PC-3 (cell line): ENCODE measurements at regions not wholly inside any gene's neighbourhood (a gene's known extent, or its start where the extent isn't known, plus 50 kb on each side); places are given as distances from the start of the nearest gene placed in this dataset.

Experiments used
- ATAC-seq: fragments of 200-7000 bp; cut with Tn5 transposase; 2 replicates; pipeline ENCODE4 v1.9.1; 2020; ENCODE audit warnings: mild to moderate bottlenecking, moderate library complexity
- BruUV-seq: library from RNA; stranded (reverse); fragments of 400-500 nt; replicated peaks from 2 replicates; lab custom pipeline; 2021; lab: Mats Ljungman, UMichigan
- CTCF ChIA-PET: fragments of 300-600 bp; sonication (Branson Sonifier 250); formaldehyde crosslinking; loops from one replicate; lab custom pipeline; 2022; ENCODE audit warnings: antibody characterized with exemption; lab: Charles Lee
- POLR2A ChIA-PET: fragments of 300-600 bp; sonication (Branson Sonifier 250); formaldehyde crosslinking; loops from one replicate; lab custom pipeline; 2022; ENCODE audit warnings: antibody characterized with exemption; ENCODE audit not compliant: unreplicated experiment; lab: Charles Lee
- DNase-seq: peaks from one replicate; pipeline ENCODE4 v3.0.0-alpha.2; 2015
- H2AFZ ChIP-seq: fragments of 300-600 bp; sonication (generic); 2 replicates; pipeline ENCODE4 v1.6.0; 2016; ENCODE audit warnings: antibody characterized with exemption, low read length
- H3F3A ChIP-seq: fragments of 300-600 bp; sonication (generic); one replicate; pipeline ENCODE4 v1.6.0; 2017; ENCODE audit warnings: antibody characterized with exemption, low read length, control low read depth, mild to moderate bottlenecking; ENCODE audit not compliant: unreplicated experiment
- H3K27ac ChIP-seq: fragments of 300-600 bp; sonication (generic); 2 replicates; pipeline ENCODE4 v1.5.1; 2016; ENCODE audit warnings: mild to moderate bottlenecking, low read length
- H3K27me3 ChIP-seq: fragments of 300-600 bp; sonication (generic); 2 replicates; pipeline ENCODE4 v1.6.1; 2016; ENCODE audit warnings: low read length, mixed read lengths
- H3K36me3 ChIP-seq: fragments of 300-600 bp; sonication (generic); 2 replicates; pipeline ENCODE4 v1.6.1; 2016; ENCODE audit warnings: low read depth, mixed run types, low read length, mixed read lengths
- H3K4me1 ChIP-seq: fragments of 300-600 bp; sonication (generic); 2 replicates; pipeline ENCODE4 v1.5.1; 2016; ENCODE audit warnings: low read length; ENCODE audit not compliant: insufficient read depth
- H3K4me2 ChIP-seq: fragments of 300-600 bp; sonication (generic); 2 replicates; pipeline ENCODE4 v1.6.0; 2016; ENCODE audit warnings: low read length
- H3K4me3 ChIP-seq: fragments of 300-600 bp; sonication (generic); 2 replicates; pipeline ENCODE4 v1.5.1; 2016; ENCODE audit warnings: mild to moderate bottlenecking, low read length, mixed read lengths
- H3K79me2 ChIP-seq: fragments of 300-600 bp; sonication (generic); 2 replicates; pipeline ENCODE4 v1.6.1; 2017; ENCODE audit warnings: low read length, mixed read lengths
- H3K9ac ChIP-seq: fragments of 300-600 bp; sonication (generic); 2 replicates; pipeline ENCODE4 v1.6.0; 2016; ENCODE audit warnings: mild to moderate bottlenecking, low read length
- H3K9me2 ChIP-seq: fragments of 300-600 bp; sonication (generic); replicated peaks from 2 replicates; pipeline ENCODE4 v1.6.1; 2016; ENCODE audit warnings: mixed run types, low read length, mixed read lengths
- H3K9me3 ChIP-seq: fragments of 300-600 bp; sonication (generic); 2 replicates; pipeline ENCODE4 v1.6.1; 2016; ENCODE audit warnings: low read length, mixed read lengths
- H4K20me1 ChIP-seq: fragments of 300-600 bp; sonication (generic); 2 replicates; pipeline ENCODE4 v1.6.1; 2016; ENCODE audit warnings: low read length, mixed read lengths
- EZH2 ChIP-seq: fragments of 300-600 bp; sonication (generic); IDR thresholded peaks from one replicate; pipeline ENCODE4 v1.6.1; 2017; ENCODE audit warnings: antibody characterized with exemption, mild to moderate bottlenecking, low read length; ENCODE audit not compliant: unreplicated experiment
- EZH2phosphoT487 ChIP-seq: fragments of 300-600 bp; sonication (generic); IDR thresholded peaks from 2 replicates; pipeline ENCODE4 v1.6.1; 2018; ENCODE audit warnings: mild to moderate bottlenecking, antibody characterized with exemption, low read length, borderline replicate concordance
- intact Hi-C: fragments of 100-400 bp; cut with micrococcal nuclease; formaldehyde crosslinking; loops from 2 replicates; pipeline ENCODE4 v1.9.0; 2023
- TF ChIP-seq, protein P1 (sequence below): fragments of 300-600 bp; sonication (generic); conservative IDR thresholded peaks from 2 replicates; pipeline ENCODE4 v1.5.1; 2017; ENCODE audit warnings: antibody characterized with exemption, low read depth, mild to moderate bottlenecking, low read length

- no peak for ATAC-seq
- Histone ChIP-seq H4K20me1 (no peaks in the 10 kb centered on the region), H3K79me2 (no peaks in the 10 kb centered on the region), H3K9me2 (no peaks in the 10 kb centered on the region), H3F3A (no peaks in the 10 kb centered on the region), H3K4me3 (no peak overlapping the region), H3K4me1 (peaks cover 18% of the 10 kb centered on the region), H3K9ac (no peak overlapping the region), H3K36me3 (0 out of 2 replicates have a peak, but pooled peaks cover 2% of the 10 kb centered on the region), H3K27me3 (no peaks in the 10 kb centered on the region), H3K4me2 (no peak overlapping the region), H3K9me3 (no peaks in the 10 kb centered on the region), H3K27ac (no peak overlapping the region), H2AFZ (no peak overlapping the region)
- intact Hi-C loops: no loop called here
- no TSS peak for BruUV-seq
- ChIA-PET POLR2A (no interaction called here), CTCF (no interaction called here)
- DNase-seq: no peak
- TF ChIP-seq EZH2phosphoT487 (no peak), EZH2 (no peak)
- TF ChIP-seq, protein P1, sequence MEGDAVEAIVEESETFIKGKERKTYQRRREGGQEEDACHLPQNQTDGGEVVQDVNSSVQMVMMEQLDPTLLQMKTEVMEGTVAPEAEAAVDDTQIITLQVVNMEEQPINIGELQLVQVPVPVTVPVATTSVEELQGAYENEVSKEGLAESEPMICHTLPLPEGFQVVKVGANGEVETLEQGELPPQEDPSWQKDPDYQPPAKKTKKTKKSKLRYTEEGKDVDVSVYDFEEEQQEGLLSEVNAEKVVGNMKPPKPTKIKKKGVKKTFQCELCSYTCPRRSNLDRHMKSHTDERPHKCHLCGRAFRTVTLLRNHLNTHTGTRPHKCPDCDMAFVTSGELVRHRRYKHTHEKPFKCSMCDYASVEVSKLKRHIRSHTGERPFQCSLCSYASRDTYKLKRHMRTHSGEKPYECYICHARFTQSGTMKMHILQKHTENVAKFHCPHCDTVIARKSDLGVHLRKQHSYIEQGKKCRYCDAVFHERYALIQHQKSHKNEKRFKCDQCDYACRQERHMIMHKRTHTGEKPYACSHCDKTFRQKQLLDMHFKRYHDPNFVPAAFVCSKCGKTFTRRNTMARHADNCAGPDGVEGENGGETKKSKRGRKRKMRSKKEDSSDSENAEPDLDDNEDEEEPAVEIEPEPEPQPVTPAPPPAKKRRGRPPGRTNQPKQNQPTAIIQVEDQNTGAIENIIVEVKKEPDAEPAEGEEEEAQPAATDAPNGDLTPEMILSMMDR: no peak
Measured at GRCh38 chr2:7795778-7796563, 878.8 kb downstream of the RNF144A start.

DNA sequence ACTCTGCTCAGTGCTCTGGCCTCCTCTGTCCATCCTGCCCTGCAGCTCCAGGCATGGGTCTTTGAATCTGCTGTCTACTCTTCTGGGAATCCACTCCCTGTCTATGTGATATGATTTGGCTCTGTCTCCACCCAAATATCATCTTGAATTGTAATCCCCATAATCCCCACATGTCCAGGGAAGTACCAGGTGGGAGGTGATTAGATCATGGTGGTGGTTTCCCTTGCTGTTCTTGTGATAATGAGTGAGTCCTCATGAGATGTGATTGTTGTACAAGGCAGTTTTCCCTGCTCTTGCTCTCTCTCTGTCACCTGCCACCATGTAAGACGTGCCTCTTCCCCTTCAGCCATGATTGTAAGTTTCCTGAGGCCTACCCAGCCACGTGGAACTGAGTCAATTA lies 881.8 kb upstream of the ID2 start:
- intact Hi-C loops: no loop called here
- no peaks in the 10 kb centered on the region for H3K9me3 ChIP-seq
- no peaks in the 10 kb centered on the region for H3K27me3 ChIP-seq
- H3F3A ChIP-seq: no peaks in the 10 kb centered on the region
- DNase-seq (no peak), ATAC-seq (no peak)
- no peak for TF ChIP-seq EZH2
- H4K20me1 ChIP-seq: no peaks in the 10 kb centered on the region
- no peaks in the 10 kb centered on the region for H3K4me1 ChIP-seq
- no peak overlapping the region for H3K27ac ChIP-seq
- no peaks in the 10 kb centered on the region for H3K79me2 ChIP-seq
- no peak overlapping the region for H2AFZ ChIP-seq
- no peak overlapping the region for H3K4me2 ChIP-seq
- no TSS peak for BruUV-seq
- no peaks in the 10 kb centered on the region for H3K9me2 ChIP-seq
- H3K9ac ChIP-seq: no peak overlapping the region
- ChIA-PET CTCF (no interaction called here), POLR2A (no interaction called here)
- 0 out of 2 replicates have a peak, but pooled peaks cover 2% of the 10 kb centered on the region for H3K36me3 ChIP-seq
- no peak overlapping the region for H3K4me3 ChIP-seq

DNA sequence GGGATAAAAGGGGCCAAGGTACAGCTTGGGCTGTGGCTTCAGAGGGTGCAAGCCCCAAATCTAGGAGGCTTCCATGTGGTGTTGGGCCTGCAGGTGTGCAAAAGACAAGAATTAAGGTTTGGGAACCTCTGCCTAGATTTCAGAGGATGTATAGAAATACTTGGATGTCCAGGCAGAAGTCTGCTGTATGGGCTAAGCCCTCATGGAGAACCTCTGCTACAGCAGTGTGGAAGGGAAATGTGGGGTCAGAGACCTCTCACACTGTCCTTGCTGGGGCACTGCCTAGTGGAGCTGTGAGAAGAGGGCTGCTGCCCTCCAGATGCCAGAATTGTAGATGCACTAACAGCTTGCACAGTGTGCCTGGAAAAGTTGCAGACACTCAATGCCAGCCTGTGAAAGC lies 880.6 kb upstream of the ID2 start:
- no TSS peak for BruUV-seq
- CTCF ChIA-PET: no interaction called here
- DNase-seq (no peak), ATAC-seq (no peak)
- Histone ChIP-seq H3K27me3 (no peaks in the 10 kb centered on the region), H3K79me2 (no peaks in the 10 kb centered on the region), H3K4me2 (no peak overlapping the region), H2AFZ (no peak overlapping the region), H3K4me3 (no peak overlapping the region), H3K9me3 (no peaks in the 10 kb centered on the region), H3K4me1 (no peaks in the 10 kb centered on the region), H4K20me1 (no peaks in the 10 kb centered on the region), H3K36me3 (0 out of 2 replicates have a peak, but pooled peaks cover 2% of the 10 kb centered on the region), H3F3A (no peaks in the 10 kb centered on the region), H3K9me2 (no peaks in the 10 kb centered on the region), H3K9ac (no peak overlapping the region), H3K27ac (no peak overlapping the region)
- POLR2A ChIA-PET: no interaction called here
- TF ChIP-seq, protein P1: no peak
- TF ChIP-seq EZH2: no peak
- no peak for TF ChIP-seq EZH2phosphoT487
- intact Hi-C loops: no loop called here
